Osteoblast (primary cell): ENCODE measurements at regions not wholly inside any gene's neighbourhood (a gene's known extent, or its start where the extent isn't known, plus 50 kb on each side); places are given as distances from the start of the nearest gene placed in this dataset.

Source experiments
- DNase-seq: peaks from one replicate; pipeline ENCODE4 v3.0.0; 2011; ENCODE audit warnings: low spot score, mixed read lengths; ENCODE audit not compliant: insufficient read length; ENCODE audit errors: missing footprints
- H2AFZ ChIP-seq: 2 replicates; pipeline ENCODE4 v1.6.0; 2011; ENCODE audit warnings: mild to moderate bottlenecking, low read length
- H3K27ac ChIP-seq: 2 replicates; pipeline ENCODE4 v1.5.1; 2011; ENCODE audit warnings: mild to moderate bottlenecking, low read depth, low read length, moderate library complexity
- H3K27me3 ChIP-seq: 2 replicates; pipeline ENCODE4 v1.6.0; 2012; ENCODE audit warnings: mild to moderate bottlenecking, control low read depth, inconsistent platforms, low read length, moderate library complexity; ENCODE audit not compliant: insufficient read depth
- H3K36me3 ChIP-seq: 2 replicates; pipeline ENCODE4 v1.5.1; 2011; ENCODE audit warnings: mild to moderate bottlenecking, low read length, control low read depth, moderate library complexity; ENCODE audit not compliant: insufficient read depth
- H3K4me1 ChIP-seq: 2 replicates; pipeline ENCODE4 v1.5.1; 2011; ENCODE audit warnings: mild to moderate bottlenecking, low read length, control low read depth, moderate library complexity; ENCODE audit not compliant: insufficient read depth
- H3K4me2 ChIP-seq: 2 replicates; pipeline ENCODE4 v1.6.0; 2011; ENCODE audit warnings: mild to moderate bottlenecking, low read length; ENCODE audit not compliant: insufficient read depth
- H3K4me3 ChIP-seq: fragments of 200-600 bp; sonication (generic); 3 replicates; pipeline ENCODE4 v1.5.1; 2012; ENCODE audit warnings: mild to moderate bottlenecking, low read length, inconsistent platforms; ENCODE audit not compliant: insufficient read depth
- H3K79me2 ChIP-seq: 2 replicates; pipeline ENCODE4 v1.6.0; 2012; ENCODE audit warnings: mild to moderate bottlenecking, low read length, control low read depth, inconsistent platforms; ENCODE audit not compliant: insufficient read depth
- H3K9me3 ChIP-seq: 2 replicates; pipeline ENCODE4 v1.5.1; 2011; ENCODE audit warnings: low read depth, low read length, control low read depth
- H4K20me1 ChIP-seq: 2 replicates; pipeline ENCODE4 v1.6.0; 2012; ENCODE audit warnings: mild to moderate bottlenecking, low read length, control low read depth; ENCODE audit not compliant: insufficient read depth
- TF ChIP-seq, protein P1 (sequence below): IDR thresholded peaks from 2 replicates; pipeline ENCODE4 v1.5.1; 2011; ENCODE audit warnings: mild to moderate bottlenecking, low read depth, low read length, moderate library complexity; ENCODE audit errors: extremely low read depth

DNA sequence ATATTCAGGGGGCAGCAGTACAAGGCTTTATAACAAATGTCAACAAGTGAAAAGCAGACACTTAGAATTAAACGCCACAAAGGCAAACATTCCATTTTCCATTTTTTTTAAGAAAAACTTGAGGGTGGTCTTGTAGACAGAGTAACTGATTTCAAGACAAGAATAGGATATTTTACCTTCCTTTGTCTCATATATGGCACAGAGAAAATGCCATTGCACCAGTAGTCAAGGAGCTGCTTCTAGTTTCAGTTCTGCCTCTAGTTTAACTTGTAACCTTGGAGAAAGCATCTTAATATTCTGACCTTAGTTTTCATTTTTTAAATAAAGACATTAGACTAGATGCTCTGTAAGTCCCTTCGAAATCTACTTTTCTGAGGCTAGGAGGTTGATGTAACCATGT, 355.3 kb upstream of the KCNN2 start:
- H3K36me3 ChIP-seq, result no peaks in the 10 kb centered on the region
- no peak overlapping the region for H2AFZ ChIP-seq
- H3K27ac ChIP-seq, result no peak overlapping the region
- TF ChIP-seq, protein P1, sequence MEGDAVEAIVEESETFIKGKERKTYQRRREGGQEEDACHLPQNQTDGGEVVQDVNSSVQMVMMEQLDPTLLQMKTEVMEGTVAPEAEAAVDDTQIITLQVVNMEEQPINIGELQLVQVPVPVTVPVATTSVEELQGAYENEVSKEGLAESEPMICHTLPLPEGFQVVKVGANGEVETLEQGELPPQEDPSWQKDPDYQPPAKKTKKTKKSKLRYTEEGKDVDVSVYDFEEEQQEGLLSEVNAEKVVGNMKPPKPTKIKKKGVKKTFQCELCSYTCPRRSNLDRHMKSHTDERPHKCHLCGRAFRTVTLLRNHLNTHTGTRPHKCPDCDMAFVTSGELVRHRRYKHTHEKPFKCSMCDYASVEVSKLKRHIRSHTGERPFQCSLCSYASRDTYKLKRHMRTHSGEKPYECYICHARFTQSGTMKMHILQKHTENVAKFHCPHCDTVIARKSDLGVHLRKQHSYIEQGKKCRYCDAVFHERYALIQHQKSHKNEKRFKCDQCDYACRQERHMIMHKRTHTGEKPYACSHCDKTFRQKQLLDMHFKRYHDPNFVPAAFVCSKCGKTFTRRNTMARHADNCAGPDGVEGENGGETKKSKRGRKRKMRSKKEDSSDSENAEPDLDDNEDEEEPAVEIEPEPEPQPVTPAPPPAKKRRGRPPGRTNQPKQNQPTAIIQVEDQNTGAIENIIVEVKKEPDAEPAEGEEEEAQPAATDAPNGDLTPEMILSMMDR, result no peak
- no peak for DNase-seq
- H3K9me3 ChIP-seq, result peaks cover 5% of the 10 kb centered on the region
- H4K20me1 ChIP-seq, result no peaks in the 10 kb centered on the region
- H3K79me2 ChIP-seq, result no peaks in the 10 kb centered on the region
- H3K4me1 ChIP-seq, result no peaks in the 10 kb centered on the region
- H3K4me3 ChIP-seq, result no peak overlapping the region
- H3K27me3 ChIP-seq, result no peaks in the 10 kb centered on the region
- H3K4me2 ChIP-seq, result no peak overlapping the region

DNA sequence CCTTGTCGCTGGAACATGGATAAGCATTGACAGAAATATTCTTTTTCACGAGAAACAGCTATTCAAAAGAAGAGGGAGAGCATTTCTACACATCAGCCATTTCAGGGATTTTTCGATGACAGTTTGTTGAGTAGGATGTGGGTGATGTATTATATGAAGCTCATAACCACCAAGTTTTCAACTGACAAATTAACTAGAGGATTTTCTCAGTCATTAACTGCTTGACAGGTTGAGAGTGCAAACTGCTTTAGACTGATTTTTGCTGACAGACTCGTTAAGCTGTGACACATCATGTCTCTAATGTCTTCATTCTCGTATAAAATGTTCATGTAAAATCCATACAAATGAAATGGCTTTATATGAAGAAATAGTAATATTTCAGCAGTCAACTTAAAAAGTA, 354.2 kb upstream of the KCNN2 start:
- no peaks in the 10 kb centered on the region for H3K4me1 ChIP-seq
- peaks cover 4% of the 10 kb centered on the region for H3K9me3 ChIP-seq
- H4K20me1 ChIP-seq, result no peaks in the 10 kb centered on the region
- TF ChIP-seq, protein P1, result no peak
- H3K27me3 ChIP-seq, result no peaks in the 10 kb centered on the region
- H3K4me3 ChIP-seq, result no peak overlapping the region
- no peaks in the 10 kb centered on the region for H3K36me3 ChIP-seq
- no peak overlapping the region for H3K27ac ChIP-seq
- no peak for DNase-seq
- H3K4me2 ChIP-seq, result no peak overlapping the region
- H3K79me2 ChIP-seq, result no peaks in the 10 kb centered on the region
- H2AFZ ChIP-seq, result no peak overlapping the region

DNA sequence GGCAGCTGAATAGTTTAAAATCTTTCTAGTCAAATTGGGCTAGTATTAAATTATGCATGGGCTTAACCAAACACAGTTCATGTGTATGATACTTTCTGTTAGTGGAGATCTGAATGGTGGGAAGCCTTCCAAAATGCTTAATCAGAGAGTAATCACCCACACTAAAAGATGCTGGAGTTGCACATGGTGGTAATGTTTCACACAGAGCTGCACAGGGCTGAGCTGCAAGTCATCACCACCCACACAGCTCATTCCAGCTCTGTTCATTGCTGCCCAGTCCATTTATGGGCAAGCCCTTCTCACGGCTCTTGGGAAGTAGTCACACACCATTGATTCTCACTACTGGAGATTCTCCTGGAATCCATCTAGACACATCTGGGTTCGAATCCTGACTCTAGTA, 351.5 kb upstream of the KCNN2 start:
- Histone ChIP-seq H2AFZ (no peak overlapping the region), H3K79me2 (no peaks in the 10 kb centered on the region), H3K9me3 (peaks cover 4% of the 10 kb centered on the region), H4K20me1 (no peaks in the 10 kb centered on the region), H3K27ac (no peak overlapping the region), H3K4me2 (no peak overlapping the region), H3K36me3 (no peaks in the 10 kb centered on the region), H3K4me1 (no peaks in the 10 kb centered on the region), H3K4me3 (no peak overlapping the region), H3K27me3 (no peaks in the 10 kb centered on the region)
- TF ChIP-seq, protein P1, result no peak
- DNase-seq, result no peak

DNA sequence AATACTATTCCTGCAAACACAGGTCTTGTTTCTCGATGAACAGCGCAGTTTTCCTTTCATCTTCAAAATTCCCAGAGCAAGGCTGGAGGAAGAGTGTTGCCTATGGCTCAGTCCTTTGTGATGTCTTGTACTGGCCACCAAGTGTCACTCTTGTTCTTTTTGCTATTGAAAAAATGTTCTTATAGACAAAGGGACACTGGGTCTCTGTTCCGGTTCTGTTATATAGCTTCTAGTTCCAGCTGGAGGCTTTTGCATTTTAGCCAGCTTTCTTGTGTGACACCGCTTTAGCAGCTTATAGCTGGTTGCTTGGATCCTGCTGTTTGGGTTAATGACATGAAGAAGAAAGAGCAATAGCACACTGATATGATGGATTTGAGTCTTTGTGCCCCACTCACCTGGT, 343.7 kb upstream of the KCNN2 start:
- Histone ChIP-seq H3K4me1 (no peaks in the 10 kb centered on the region), H3K4me2 (no peak overlapping the region), H3K36me3 (no peaks in the 10 kb centered on the region), H2AFZ (no peak overlapping the region), H3K27me3 (no peaks in the 10 kb centered on the region), H3K9me3 (no peaks in the 10 kb centered on the region), H4K20me1 (no peaks in the 10 kb centered on the region), H3K79me2 (no peaks in the 10 kb centered on the region), H3K27ac (no peak overlapping the region), H3K4me3 (no peak overlapping the region)
- DNase-seq, result no peak
- TF ChIP-seq, protein P1, result no peak
